ENCODE measurements at regions not wholly inside any gene's neighbourhood (a gene's known extent, or its start where the extent isn't known, plus 50 kb on each side); places are given as distances from the start of the nearest gene placed in this dataset.

GRCh38 chr1:5596651-5597050 lies 395.6 kb downstream of the NPHP4 start:
- no peak for TF ChIP-seq CTCF (IDR thresholded peaks at IDR 0.05)
- TF ChIP-seq POLR2A (IDR thresholded peaks at IDR 0.05) = no peak

Measured in breast epithelium (tissue), 3 donors.